ENCODE measurements at regions not wholly inside any gene's neighbourhood (a gene's known extent, or its start where the extent isn't known, plus 50 kb on each side); places are given as distances from the start of the nearest gene placed in this dataset.
"Not testable (repeated sequence)": the region's sequence is repeated elsewhere in the genome, so short reads cannot be mapped to it uniquely, and the experiment has no call there.

DNA sequence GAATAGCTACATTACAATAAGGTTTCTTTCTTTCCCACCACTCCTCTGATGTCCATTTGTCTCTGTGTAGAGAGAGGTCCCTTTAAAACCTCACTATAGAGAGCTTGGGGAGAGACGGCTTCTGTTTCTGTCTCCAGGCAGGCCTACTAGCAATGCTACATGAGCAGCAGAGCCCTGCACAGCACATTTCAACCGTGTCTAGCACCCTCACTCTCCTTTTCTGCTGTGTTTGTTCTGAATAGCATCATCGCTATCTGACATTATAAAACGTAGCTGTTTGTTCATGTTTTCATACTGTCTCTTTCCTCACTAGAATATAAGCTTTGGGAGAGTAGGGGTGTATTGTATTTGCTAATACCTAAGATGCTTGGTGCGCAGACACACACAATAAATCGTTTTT lies 487.8 kb upstream of the DPP6 start:
- no peak for DNase-seq (ENCODE audit: low read depth)
- no peak overlapping the region for H3K4me3 ChIP-seq (replicated peaks; ENCODE audit: low read depth, low read length)
- TF ChIP-seq, protein P1, sequence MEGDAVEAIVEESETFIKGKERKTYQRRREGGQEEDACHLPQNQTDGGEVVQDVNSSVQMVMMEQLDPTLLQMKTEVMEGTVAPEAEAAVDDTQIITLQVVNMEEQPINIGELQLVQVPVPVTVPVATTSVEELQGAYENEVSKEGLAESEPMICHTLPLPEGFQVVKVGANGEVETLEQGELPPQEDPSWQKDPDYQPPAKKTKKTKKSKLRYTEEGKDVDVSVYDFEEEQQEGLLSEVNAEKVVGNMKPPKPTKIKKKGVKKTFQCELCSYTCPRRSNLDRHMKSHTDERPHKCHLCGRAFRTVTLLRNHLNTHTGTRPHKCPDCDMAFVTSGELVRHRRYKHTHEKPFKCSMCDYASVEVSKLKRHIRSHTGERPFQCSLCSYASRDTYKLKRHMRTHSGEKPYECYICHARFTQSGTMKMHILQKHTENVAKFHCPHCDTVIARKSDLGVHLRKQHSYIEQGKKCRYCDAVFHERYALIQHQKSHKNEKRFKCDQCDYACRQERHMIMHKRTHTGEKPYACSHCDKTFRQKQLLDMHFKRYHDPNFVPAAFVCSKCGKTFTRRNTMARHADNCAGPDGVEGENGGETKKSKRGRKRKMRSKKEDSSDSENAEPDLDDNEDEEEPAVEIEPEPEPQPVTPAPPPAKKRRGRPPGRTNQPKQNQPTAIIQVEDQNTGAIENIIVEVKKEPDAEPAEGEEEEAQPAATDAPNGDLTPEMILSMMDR (IDR thresholded peaks at IDR 0.05; ENCODE audit: low read length, missing control alignments), result no peak

DNA sequence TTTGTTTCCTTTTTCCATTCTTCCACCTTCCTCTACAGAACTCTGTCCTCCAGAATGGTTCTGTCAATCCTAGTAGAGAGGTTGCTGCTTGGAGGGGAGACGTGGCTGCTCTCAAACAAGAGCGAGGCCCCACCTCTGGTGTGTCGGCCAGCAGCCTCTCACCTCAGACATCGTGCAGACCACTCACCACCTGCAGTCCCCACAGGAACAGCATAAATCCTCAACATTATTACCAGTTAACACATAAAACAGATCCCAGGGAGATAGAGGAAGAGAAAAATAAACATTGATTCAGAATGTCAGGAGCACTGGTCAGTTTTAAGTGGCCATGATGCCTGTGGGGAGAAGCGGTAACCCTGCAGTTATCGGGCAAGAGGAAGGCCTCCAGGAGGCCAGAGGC lies 485.9 kb upstream of the DPP6 start:
- TF ChIP-seq, protein P1 (IDR thresholded peaks at IDR 0.05; ENCODE audit: low read length, missing control alignments), result no peak
- no peak overlapping the region for H3K4me3 ChIP-seq (replicated peaks; ENCODE audit: low read depth, low read length)
- no peak for DNase-seq (ENCODE audit: low read depth)

DNA sequence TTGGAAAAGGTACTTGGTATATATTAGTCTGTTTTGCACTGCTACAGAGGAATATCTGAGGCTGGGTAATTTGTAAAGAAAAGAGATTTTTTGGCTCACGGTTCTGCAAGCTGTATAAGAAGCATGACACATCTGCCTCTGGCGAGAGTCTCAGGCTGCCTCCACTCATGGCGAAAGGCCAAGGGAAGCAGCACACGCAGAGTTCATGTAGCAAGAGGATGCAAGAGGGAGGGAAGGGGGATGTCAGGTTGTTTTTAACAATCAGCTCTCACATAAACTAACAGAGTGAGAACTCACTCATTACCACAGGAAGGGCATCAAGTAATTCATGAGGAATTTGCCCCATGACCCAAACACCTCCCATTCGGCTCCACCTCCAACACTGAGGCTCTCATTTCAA lies 484.8 kb upstream of the DPP6 start:
- DNase-seq (ENCODE audit: low read depth), result no peak
- TF ChIP-seq, protein P1 (IDR thresholded peaks at IDR 0.05; ENCODE audit: low read length, missing control alignments), result no peak

DNA sequence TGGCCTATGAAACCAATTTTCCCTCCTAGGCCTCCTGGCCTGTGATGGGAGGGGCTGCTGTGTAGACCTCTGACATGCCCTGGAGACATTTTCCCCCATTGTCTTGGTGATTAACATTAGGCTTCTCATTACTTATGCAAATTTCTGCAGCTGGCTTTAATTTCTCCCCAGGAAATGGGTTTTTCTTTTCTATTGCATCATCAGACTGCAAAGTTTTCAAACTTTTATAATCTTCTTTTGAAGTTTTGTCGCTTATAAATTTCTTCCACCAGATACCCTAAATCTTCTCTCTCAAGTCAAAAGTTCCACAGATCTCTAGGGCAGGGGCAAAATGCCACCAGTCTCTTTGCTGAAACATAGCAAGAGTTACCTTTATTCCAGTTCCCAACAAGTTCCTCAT lies 482.7 kb upstream of the DPP6 start:
- DNase-seq (ENCODE audit: low read depth); H3K4me3 ChIP-seq (replicated peaks; ENCODE audit: low read depth, low read length): not testable (repeated sequence)

More for the DNA sequence above, 484.8 kb upstream of the DPP6 start:
- no peak overlapping the region for H3K4me3 ChIP-seq (replicated peaks; ENCODE audit: low read depth, low read length)

DNA sequence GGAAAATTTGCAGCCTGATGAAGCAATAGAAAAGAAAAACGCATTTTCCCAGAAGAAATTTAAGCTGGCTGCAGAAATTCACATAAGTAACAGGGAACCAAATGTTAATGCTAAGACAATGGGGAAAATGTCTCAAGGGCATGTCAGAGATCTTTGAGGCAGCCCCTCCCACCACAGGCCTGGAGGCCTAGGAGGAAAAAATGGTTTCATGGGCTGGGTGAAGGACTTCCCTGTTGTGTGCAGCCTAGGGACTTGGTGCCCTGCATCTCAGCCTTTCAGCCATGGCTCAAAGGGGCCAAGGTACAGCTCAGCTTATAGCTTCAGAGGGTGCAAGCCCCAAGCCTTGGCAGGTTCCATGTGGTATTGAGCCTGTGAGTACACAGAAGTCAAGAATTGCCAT lies 476.1 kb upstream of the DPP6 start:
- no peak for DNase-seq (ENCODE audit: low read depth)
- TF ChIP-seq, protein P1 (IDR thresholded peaks at IDR 0.05; ENCODE audit: low read length, missing control alignments), result no peak
- H3K4me3 ChIP-seq (replicated peaks; ENCODE audit: low read depth, low read length), result no peak overlapping the region

DNA sequence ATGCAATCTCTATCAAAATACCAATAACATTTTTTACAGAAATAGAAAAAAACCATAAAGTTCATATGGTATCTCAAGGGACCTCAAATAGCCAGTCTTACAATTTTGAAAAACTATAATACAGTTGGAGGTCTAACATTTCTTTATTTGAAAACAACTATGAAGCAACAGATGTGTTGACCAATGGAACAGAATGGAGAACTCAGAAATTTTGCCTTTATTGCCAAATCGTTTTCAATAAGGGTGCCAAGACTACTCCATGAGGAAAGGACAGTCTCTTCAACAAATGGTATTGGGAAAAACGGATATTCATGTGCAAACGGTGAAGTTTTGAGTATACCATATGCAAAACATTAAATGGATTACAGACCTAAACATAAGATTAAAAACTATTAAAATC lies 470.8 kb upstream of the DPP6 start:
- no peak for DNase-seq (ENCODE audit: low read depth)
- no peak overlapping the region for H3K4me3 ChIP-seq (replicated peaks; ENCODE audit: low read depth, low read length)
- TF ChIP-seq, protein P1 (IDR thresholded peaks at IDR 0.05; ENCODE audit: low read length, missing control alignments), result no peak

DNA sequence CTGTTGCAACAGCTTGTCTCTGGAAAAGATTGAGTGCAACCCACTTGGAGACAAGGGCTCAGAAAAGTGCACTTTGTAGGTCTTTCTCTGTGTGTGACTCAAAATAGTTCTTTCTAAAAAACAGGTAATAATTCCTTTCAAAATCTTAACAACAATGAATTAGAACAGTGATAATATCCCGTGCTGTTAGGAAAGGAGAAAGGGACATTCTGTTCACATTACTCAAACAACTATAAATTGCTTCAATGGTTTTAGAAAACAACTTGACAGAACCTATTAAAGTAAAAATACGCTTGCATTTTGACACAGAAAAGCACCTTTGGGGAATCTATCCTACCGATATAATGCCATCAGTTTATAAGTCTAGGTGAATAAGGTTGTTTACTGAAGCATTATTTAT lies 468.1 kb upstream of the DPP6 start:
- H3K4me3 ChIP-seq (replicated peaks; ENCODE audit: low read depth, low read length), result no peak overlapping the region
- DNase-seq (ENCODE audit: low read depth), result no peak
- TF ChIP-seq, protein P1 (IDR thresholded peaks at IDR 0.05; ENCODE audit: low read length, missing control alignments), result no peak

DNA sequence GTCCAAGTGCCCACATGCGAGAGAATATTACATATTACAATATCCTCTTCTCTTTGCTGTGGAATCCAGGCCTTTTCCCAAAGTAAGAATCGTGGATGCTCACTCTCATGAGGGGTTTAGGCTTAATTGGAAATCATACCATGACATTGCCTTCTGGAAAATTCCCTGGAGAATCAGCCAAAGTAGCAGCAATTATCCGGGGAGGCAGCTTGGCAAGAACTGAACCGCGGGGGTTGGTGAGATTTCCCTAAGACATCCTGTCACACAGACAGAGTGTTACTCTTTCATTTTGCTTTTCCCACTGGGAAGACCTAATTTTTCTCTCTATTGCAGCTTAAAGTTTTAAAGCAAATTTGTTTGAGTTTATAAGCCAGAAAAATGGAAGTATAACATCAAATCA lies 463.6 kb upstream of the DPP6 start:
- no peak for DNase-seq (ENCODE audit: low read depth)
- TF ChIP-seq, protein P1 (IDR thresholded peaks at IDR 0.05; ENCODE audit: low read length, missing control alignments), result no peak
- H3K4me3 ChIP-seq (replicated peaks; ENCODE audit: low read depth, low read length), result no peak overlapping the region

Data from fibroblast of pulmonary artery (primary cell).